Testis (tissue), 2 donors: ENCODE measurements at regions not wholly inside any gene's neighbourhood (a gene's known extent, or its start where the extent isn't known, plus 50 kb on each side); places are given as distances from the start of the nearest gene placed in this dataset.

Experiments used
- DNase-seq: peaks from one replicate; pipeline ENCODE4 v3.0.0-alpha.2; 2019
- H3K27ac ChIP-seq, 2 donors: fragments of 200-600 bp; sonication (generic); one replicate each; pipeline ENCODE4 v1.5.1; 2019
- H3K27me3 ChIP-seq: fragments of 200-600 bp; sonication (generic); one replicate; pipeline ENCODE4 v1.5.1; 2019
- H3K36me3 ChIP-seq: fragments of 200-600 bp; sonication (generic); one replicate; pipeline ENCODE4 v1.5.1; 2017; ENCODE audit warnings: low read depth; ENCODE audit errors: missing control alignments
- H3K4me1 ChIP-seq: fragments of 200-600 bp; sonication (generic); one replicate; pipeline ENCODE4 v1.5.1; 2019
- H3K4me3 ChIP-seq, 2 donors: fragments of 200-600 bp; sonication (generic); one replicate each; pipeline ENCODE4 v1.5.1; 2017 to 2019
- H3K9me3 ChIP-seq: fragments of 200-600 bp; sonication (generic); one replicate; pipeline ENCODE4 v1.5.1; 2017
- POLR2A ChIP-seq: fragments of 450-650 bp; IDR thresholded peaks from one replicate; pipeline ENCODE4 v1.6.1; 2017; ENCODE audit warnings: antibody characterized with exemption, mild to moderate bottlenecking, moderate library complexity
- WGBS, 2 donors: methylation state at CpG; one replicate each; pipeline ENCODE4 v1.1.5; 2018; 5-methylcytosine and 5-hydroxymethylcytosine counted together
- intact Hi-C: fragments of 100-400 bp; cut with DNase I; formaldehyde crosslinking; loops from one replicate; pipeline ENCODE4 v1.15.1; 2023; ENCODE audit warnings: low total_unique reads
- TF ChIP-seq, protein P1 (sequence below), 3 experiments: fragments of 450-650 bp in 2 of 3; fragments of 200-600 bp in 1 of 3; sonication (generic) in 1 of 3; IDR thresholded peaks; one replicate each; pipeline ENCODE4 v1.5.1; 2016 to 2019; ENCODE audit warnings: antibody characterized with exemption in 3 of 3, mild to moderate bottlenecking in 2 of 3, moderate library complexity in 1 of 3

DNA sequence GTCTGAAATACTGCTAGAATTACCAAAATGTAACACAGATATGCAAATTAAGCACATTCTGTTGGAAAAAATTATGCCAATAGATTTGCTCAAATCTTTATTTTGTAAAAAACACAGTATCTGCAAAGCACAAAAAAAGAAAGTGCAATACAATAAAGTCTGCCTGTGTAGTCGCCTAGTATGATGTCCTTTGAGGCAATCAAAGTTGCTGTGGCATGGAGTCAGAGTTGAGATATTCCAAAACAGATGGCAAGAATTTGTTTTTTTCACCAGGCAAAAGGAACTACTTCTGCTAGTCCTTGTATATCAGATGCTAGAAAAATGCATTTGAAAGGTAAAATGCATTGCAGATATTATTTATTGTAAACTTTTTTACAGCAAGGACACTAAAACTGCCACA is 531.3 kb upstream of the TMEFF2 start:
- Histone ChIP-seq H3K27me3 (no peaks in the 10 kb centered on the region), H3K4me1 (no peaks in the 10 kb centered on the region), H3K9me3 (no peaks in the 10 kb centered on the region), H3K4me3 (no peak overlapping the region), H3K27ac (no peak overlapping the region), H3K36me3 (no peaks in the 10 kb centered on the region)
- no peak for DNase-seq
- TF ChIP-seq POLR2A, result no peak
- TF ChIP-seq, protein P1, sequence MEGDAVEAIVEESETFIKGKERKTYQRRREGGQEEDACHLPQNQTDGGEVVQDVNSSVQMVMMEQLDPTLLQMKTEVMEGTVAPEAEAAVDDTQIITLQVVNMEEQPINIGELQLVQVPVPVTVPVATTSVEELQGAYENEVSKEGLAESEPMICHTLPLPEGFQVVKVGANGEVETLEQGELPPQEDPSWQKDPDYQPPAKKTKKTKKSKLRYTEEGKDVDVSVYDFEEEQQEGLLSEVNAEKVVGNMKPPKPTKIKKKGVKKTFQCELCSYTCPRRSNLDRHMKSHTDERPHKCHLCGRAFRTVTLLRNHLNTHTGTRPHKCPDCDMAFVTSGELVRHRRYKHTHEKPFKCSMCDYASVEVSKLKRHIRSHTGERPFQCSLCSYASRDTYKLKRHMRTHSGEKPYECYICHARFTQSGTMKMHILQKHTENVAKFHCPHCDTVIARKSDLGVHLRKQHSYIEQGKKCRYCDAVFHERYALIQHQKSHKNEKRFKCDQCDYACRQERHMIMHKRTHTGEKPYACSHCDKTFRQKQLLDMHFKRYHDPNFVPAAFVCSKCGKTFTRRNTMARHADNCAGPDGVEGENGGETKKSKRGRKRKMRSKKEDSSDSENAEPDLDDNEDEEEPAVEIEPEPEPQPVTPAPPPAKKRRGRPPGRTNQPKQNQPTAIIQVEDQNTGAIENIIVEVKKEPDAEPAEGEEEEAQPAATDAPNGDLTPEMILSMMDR (IDR thresholded peaks at IDR 0.05), result no peak
- WGBS, 2 donors, result 85 to 90% methylated on average over 1 of the region's 1 CpG
- intact Hi-C loops, result no loop called here

DNA sequence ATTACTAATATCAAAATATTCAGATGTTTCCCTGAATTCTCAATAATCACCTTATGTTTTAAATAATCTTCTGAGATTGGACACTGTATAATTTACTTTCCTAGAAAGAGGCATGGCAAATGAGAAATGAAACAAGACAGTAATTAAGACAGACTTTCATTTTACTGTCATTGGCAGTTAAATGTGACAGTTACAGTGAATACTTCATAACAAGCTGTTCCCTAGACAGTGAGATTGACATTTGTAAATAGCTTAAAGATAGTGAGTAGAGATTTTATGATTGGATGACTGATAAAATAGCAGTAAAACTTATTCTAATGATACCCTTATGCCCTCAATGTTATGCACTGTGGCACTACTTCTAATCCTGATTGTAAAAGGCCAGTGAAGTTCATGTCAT is 524.9 kb upstream of the TMEFF2 start:
- Histone ChIP-seq H3K27me3 (no peaks in the 10 kb centered on the region), H3K36me3 (no peaks in the 10 kb centered on the region), H3K4me1 (no peaks in the 10 kb centered on the region), H3K4me3 (no peak overlapping the region), H3K27ac (no peak overlapping the region), H3K9me3 (no peaks in the 10 kb centered on the region)
- TF ChIP-seq, protein P1 (IDR thresholded peaks at IDR 0.05), result no peak
- no peak for TF ChIP-seq POLR2A
- intact Hi-C loops, result no loop called here
- DNase-seq, result no peak

DNA sequence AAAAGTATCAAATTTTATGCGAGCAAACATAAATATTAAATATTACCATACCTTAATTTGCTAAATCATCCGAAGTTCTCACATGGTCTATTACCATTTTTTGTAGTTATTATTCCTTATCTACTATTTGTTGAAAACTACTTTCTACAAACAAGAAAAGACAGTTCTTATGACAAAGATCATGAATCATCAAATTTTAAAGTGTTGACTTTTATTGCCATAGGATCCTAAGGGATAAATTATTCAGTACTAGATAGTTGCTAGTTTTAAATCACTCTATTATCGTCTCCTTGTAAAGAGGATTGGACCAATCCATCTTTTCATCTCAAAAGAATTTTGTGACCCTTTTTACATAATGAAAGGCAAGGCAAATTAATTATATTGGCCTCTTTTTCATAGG is 523.6 kb upstream of the TMEFF2 start:
- H3K27me3 ChIP-seq, result no peaks in the 10 kb centered on the region
- DNase-seq, result no peak
- intact Hi-C loops, result no loop called here
- H3K4me3 ChIP-seq, result no peak overlapping the region
- no peak overlapping the region for H3K27ac ChIP-seq
- TF ChIP-seq, protein P1 (IDR thresholded peaks at IDR 0.05), result no peak
- TF ChIP-seq POLR2A, result no peak
- H3K4me1 ChIP-seq, result no peaks in the 10 kb centered on the region
- H3K36me3 ChIP-seq, result no peaks in the 10 kb centered on the region
- WGBS, 2 donors, result 80 to 83% methylated on average over 3 of the region's 3 CpGs
- no peaks in the 10 kb centered on the region for H3K9me3 ChIP-seq

DNA sequence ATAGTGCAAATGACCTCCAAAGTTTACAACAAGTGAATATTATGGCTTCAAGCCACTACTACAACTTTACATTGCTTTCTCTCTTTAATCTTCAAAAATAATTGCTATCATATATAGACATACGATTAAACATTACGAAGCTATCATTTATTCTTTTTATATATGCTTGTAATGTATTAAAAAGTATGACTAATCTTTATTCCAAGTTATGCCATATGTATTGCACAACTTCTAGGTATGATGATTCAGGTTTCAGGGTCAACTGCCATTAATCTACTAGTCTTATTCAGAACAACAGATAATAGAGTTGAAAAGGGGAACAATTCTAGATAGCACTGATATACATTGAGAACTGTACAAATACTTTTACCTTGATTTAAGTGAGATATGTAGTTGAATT is 506.2 kb upstream of the TMEFF2 start:
- H3K4me3 ChIP-seq, result no peak overlapping the region
- intact Hi-C loops, result no loop called here
- TF ChIP-seq POLR2A, result no peak
- TF ChIP-seq, protein P1 (IDR thresholded peaks at IDR 0.05), result no peak
- no peaks in the 10 kb centered on the region for H3K27me3 ChIP-seq
- H3K9me3 ChIP-seq, result no peaks in the 10 kb centered on the region
- no peak for DNase-seq
- H3K4me1 ChIP-seq, result no peaks in the 10 kb centered on the region
- H3K27ac ChIP-seq, result no peak overlapping the region
- WGBS, 2 donors, result 63 to 91% methylated on average over 2 of the region's 2 CpGs
- H3K36me3 ChIP-seq, result no peaks in the 10 kb centered on the region

DNA sequence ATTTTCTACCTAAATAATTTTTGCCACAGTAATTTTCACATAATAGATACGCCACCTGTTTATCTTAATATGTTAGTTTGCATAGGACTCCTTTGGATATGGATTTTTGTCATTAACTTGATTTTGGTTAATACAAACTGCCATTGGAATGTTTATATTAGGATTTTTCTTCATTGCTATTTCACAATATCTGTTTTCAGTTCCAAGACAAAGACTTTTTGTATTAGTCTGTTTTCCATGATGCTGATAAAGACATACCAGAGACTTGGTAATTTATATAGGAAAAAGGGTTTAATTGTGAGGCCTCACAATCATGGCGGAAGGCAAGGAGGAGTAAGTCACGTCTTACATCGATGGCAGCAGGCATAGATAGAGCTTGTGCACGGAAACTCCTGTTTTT is 503.1 kb upstream of the TMEFF2 start:
- H3K27ac ChIP-seq, result no peak overlapping the region
- TF ChIP-seq, protein P1 (IDR thresholded peaks at IDR 0.05), result no peak
- no peak for TF ChIP-seq POLR2A
- intact Hi-C loops, result no loop called here
- no peaks in the 10 kb centered on the region for H3K27me3 ChIP-seq
- 85 to 90% methylated on average over 5 of the region's 5 CpGs for WGBS, 2 donors
- H3K9me3 ChIP-seq, result no peaks in the 10 kb centered on the region
- H3K36me3 ChIP-seq, result no peaks in the 10 kb centered on the region
- H3K4me1 ChIP-seq, result no peaks in the 10 kb centered on the region
- no peak overlapping the region for H3K4me3 ChIP-seq
- no peak for DNase-seq
